D721Med (cell line): ENCODE measurements at regions not wholly inside any gene's neighbourhood (a gene's known extent, or its start where the extent isn't known, plus 50 kb on each side); places are given as distances from the start of the nearest gene placed in this dataset.

Experiments
- DNase-seq: peaks from one replicate; pipeline ENCODE4 v3.0.0; 2011; ENCODE audit warnings: low spot score; ENCODE audit not compliant: insufficient read length
- FAIRE-seq: peaks from 2 replicates; lab custom pipeline; 2011; peaks lifted over from hg19 to GRCh38; lab: Jason Lieb, UNC
- CTCF ChIP-seq: IDR thresholded peaks from 2 replicates; pipeline ENCODE4 v1.5.1; 2012; ENCODE audit warnings: mild to moderate bottlenecking, control low read depth; ENCODE audit not compliant: insufficient read depth; ENCODE audit errors: missing control alignments

GRCh38 chr7:26439521-26440232, 148.0 kb downstream of the SNX10 start:
- TF ChIP-seq CTCF = no peak
- FAIRE-seq (peak; percentile 71), DNase-seq (no peak)

- DNase-seq (no peak), FAIRE-seq (no peak)
- no peak for TF ChIP-seq CTCF
These were observed 148.8 kb downstream of the SNX10 start for GRCh38 chr7:26440233-26441001.

- DNase-seq = no peak
- no peak for FAIRE-seq
- no peak for TF ChIP-seq CTCF
These were observed 149.4 kb downstream of the SNX10 start for GRCh38 chr7:26441002-26441521.

- DNase-seq (no peak), FAIRE-seq (no peak)
- TF ChIP-seq CTCF = no peak
These were observed 150.1 kb downstream of the SNX10 start for GRCh38 chr7:26441611-26442277.

- TF ChIP-seq CTCF = no peak
- FAIRE-seq (no peak), DNase-seq (no peak)
These were observed 151.3 kb downstream of the SNX10 start for GRCh38 chr7:26443006-26443405.

GRCh38 chr7:26443751-26444150, 152.1 kb downstream of the SNX10 start:
- no peak for DNase-seq
- TF ChIP-seq CTCF = no peak
- no peak for FAIRE-seq

- no peak for TF ChIP-seq CTCF
- no peak for FAIRE-seq
- DNase-seq = no peak
These were observed 152.9 kb downstream of the SNX10 start for GRCh38 chr7:26444555-26444954.
